ENCODE measurements at regions not wholly inside any gene's neighbourhood (a gene's known extent, or its start where the extent isn't known, plus 50 kb on each side); places are given as distances from the start of the nearest gene placed in this dataset.

DNA sequence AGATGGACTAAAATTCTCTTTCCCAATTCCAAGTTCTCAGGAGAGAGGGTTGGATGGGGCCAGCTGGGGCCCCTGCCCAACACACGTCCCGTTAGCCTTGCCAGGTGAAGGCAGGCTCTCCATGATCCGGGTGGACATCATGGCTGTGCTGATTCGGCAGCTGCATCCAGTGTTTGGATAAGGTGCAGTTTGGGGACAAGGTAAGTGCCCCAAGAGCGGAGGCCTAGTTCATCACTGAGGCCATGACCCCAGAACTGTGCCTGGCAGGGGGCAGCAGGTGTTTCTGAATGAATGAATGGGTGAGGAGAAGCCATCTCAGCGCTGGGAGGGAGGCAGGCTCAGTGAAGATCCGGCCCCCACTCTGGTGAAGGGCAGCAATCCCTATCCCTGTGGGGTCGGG lies 520.4 kb downstream of the TBC1D22A start:
- DNase-seq (no peak), ATAC-seq (no peak)
- Histone ChIP-seq H3K79me2 (ENCODE audit: low read length) (no peaks in the 10 kb centered on the region), H2AFZ (ENCODE audit: low read length) (no peak overlapping the region), H3K27me3 (ENCODE audit: low read length) (no peaks in the 10 kb centered on the region), H3K4me2 (ENCODE audit: low read length) (no peak overlapping the region), H3K4me3 (ENCODE audit: low read length) (no peak overlapping the region), H3K36me3 (ENCODE audit: low read depth, low read length) (no peaks in the 10 kb centered on the region), H3K9me3 (ENCODE audit: low read length) (no peaks in the 10 kb centered on the region), H3K4me1 (ENCODE audit: insufficient read depth, low read length) (peaks cover 16% of the 10 kb centered on the region), H4K20me1 (ENCODE audit: low read length) (no peaks in the 10 kb centered on the region), H3K9ac (ENCODE audit: low read length) (no peak overlapping the region), H3F3A (ENCODE audit: low read length, unreplicated experiment) (no peaks in the 10 kb centered on the region), H3K27ac (ENCODE audit: low read length) (no peak overlapping the region), H3K9me2 (replicated peaks; ENCODE audit: low read length) (no peaks in the 10 kb centered on the region)
- CTCF ChIA-PET: no interaction called here
- intact Hi-C loops (cut with micrococcal nuclease): no loop called here
- POLR2A ChIA-PET (ENCODE audit: unreplicated experiment): no interaction called here
- TF ChIP-seq EZH2phosphoT487 (IDR thresholded peaks at IDR 0.05; ENCODE audit: borderline replicate concordance, low read length) (no peak), EZH2 (IDR thresholded peaks at IDR 0.05; ENCODE audit: low read length, unreplicated experiment) (no peak)
- TF ChIP-seq, protein P1, sequence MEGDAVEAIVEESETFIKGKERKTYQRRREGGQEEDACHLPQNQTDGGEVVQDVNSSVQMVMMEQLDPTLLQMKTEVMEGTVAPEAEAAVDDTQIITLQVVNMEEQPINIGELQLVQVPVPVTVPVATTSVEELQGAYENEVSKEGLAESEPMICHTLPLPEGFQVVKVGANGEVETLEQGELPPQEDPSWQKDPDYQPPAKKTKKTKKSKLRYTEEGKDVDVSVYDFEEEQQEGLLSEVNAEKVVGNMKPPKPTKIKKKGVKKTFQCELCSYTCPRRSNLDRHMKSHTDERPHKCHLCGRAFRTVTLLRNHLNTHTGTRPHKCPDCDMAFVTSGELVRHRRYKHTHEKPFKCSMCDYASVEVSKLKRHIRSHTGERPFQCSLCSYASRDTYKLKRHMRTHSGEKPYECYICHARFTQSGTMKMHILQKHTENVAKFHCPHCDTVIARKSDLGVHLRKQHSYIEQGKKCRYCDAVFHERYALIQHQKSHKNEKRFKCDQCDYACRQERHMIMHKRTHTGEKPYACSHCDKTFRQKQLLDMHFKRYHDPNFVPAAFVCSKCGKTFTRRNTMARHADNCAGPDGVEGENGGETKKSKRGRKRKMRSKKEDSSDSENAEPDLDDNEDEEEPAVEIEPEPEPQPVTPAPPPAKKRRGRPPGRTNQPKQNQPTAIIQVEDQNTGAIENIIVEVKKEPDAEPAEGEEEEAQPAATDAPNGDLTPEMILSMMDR (conservative IDR thresholded peaks at IDR 0.05; ENCODE audit: low read depth, low read length): no peak
- BruUV-seq (replicated peaks): no TSS peak

GRCh38 chr22:47282366-47282765 lies 519.9 kb downstream of the TBC1D22A start:
- Histone ChIP-seq H3K79me2 (ENCODE audit: low read length) (no peaks in the 10 kb centered on the region), H3K36me3 (ENCODE audit: low read depth, low read length) (no peaks in the 10 kb centered on the region), H3K4me3 (ENCODE audit: low read length) (no peak overlapping the region), H3K27ac (ENCODE audit: low read length) (no peak overlapping the region), H3K9ac (ENCODE audit: low read length) (no peak overlapping the region), H3K27me3 (ENCODE audit: low read length) (no peaks in the 10 kb centered on the region), H2AFZ (ENCODE audit: low read length) (no peak overlapping the region), H3K4me1 (ENCODE audit: insufficient read depth, low read length) (peaks cover 16% of the 10 kb centered on the region), H4K20me1 (ENCODE audit: low read length) (no peaks in the 10 kb centered on the region), H3K4me2 (ENCODE audit: low read length) (no peak overlapping the region), H3F3A (ENCODE audit: low read length, unreplicated experiment) (no peaks in the 10 kb centered on the region), H3K9me2 (replicated peaks; ENCODE audit: low read length) (no peaks in the 10 kb centered on the region), H3K9me3 (ENCODE audit: low read length) (no peaks in the 10 kb centered on the region)
- ATAC-seq (no peak), DNase-seq (no peak)
- no TSS peak for BruUV-seq (replicated peaks)
- TF ChIP-seq EZH2phosphoT487 (IDR thresholded peaks at IDR 0.05; ENCODE audit: borderline replicate concordance, low read length) (no peak), EZH2 (IDR thresholded peaks at IDR 0.05; ENCODE audit: low read length, unreplicated experiment) (no peak)
- TF ChIP-seq, protein P1 (conservative IDR thresholded peaks at IDR 0.05; ENCODE audit: low read depth, low read length): no peak
- intact Hi-C loops (cut with micrococcal nuclease): no loop called here
- CTCF ChIA-PET: no interaction called here
- POLR2A ChIA-PET (ENCODE audit: unreplicated experiment): no interaction called here

- Histone ChIP-seq H3K9ac (ENCODE audit: low read length) (no peak overlapping the region), H3K27ac (ENCODE audit: low read length) (peak overlapping the region; percentile 48), H3K9me3 (ENCODE audit: low read length) (no peaks in the 10 kb centered on the region), H3K4me3 (ENCODE audit: low read length) (peak overlapping the region; percentile 37; the same call in 1 of the 2 replicates), H3K4me2 (ENCODE audit: low read length) (peak overlapping the region; percentile 68), H2AFZ (ENCODE audit: low read length) (0 out of 2 replicates have a peak overlapping the region, but pooled peaks have one; percentile 36), H4K20me1 (ENCODE audit: low read length) (no peaks in the 10 kb centered on the region), H3K9me2 (replicated peaks; ENCODE audit: low read length) (no peaks in the 10 kb centered on the region), H3F3A (ENCODE audit: low read length, unreplicated experiment) (no peaks in the 10 kb centered on the region), H3K79me2 (ENCODE audit: low read length) (no peaks in the 10 kb centered on the region), H3K4me1 (ENCODE audit: insufficient read depth, low read length) (peaks cover 18% of the 10 kb centered on the region), H3K27me3 (ENCODE audit: low read length) (no peaks in the 10 kb centered on the region), H3K36me3 (ENCODE audit: low read depth, low read length) (no peaks in the 10 kb centered on the region)
- DNase-seq (peak; percentile 70), ATAC-seq (peak; percentile 87)
- no TSS peak for BruUV-seq (replicated peaks)
- TF ChIP-seq, protein P1 (conservative IDR thresholded peaks at IDR 0.05; ENCODE audit: low read depth, low read length): no peak
- TF ChIP-seq EZH2phosphoT487 (IDR thresholded peaks at IDR 0.05; ENCODE audit: borderline replicate concordance, low read length) (no peak), EZH2 (IDR thresholded peaks at IDR 0.05; ENCODE audit: low read length, unreplicated experiment) (no peak)
- intact Hi-C loops (cut with micrococcal nuclease): no loop called here
- CTCF ChIA-PET: no interaction called here
- POLR2A ChIA-PET (ENCODE audit: unreplicated experiment): no interaction called here
These were observed 519.0 kb downstream of the TBC1D22A start for GRCh38 chr22:47281126-47282106.

Measured in PC-3 (cell line).